DMS153 (cell line): ENCODE measurements at regions not wholly inside any gene's neighbourhood (a gene's known extent, or its start where the extent isn't known, plus 50 kb on each side); places are given as distances from the start of the nearest gene placed in this dataset.

ENCODE experiments used
- DNase-seq: peaks from one replicate; lab custom pipeline; 2025; lab: John Stamatoyannopoulos, UW

DNA sequence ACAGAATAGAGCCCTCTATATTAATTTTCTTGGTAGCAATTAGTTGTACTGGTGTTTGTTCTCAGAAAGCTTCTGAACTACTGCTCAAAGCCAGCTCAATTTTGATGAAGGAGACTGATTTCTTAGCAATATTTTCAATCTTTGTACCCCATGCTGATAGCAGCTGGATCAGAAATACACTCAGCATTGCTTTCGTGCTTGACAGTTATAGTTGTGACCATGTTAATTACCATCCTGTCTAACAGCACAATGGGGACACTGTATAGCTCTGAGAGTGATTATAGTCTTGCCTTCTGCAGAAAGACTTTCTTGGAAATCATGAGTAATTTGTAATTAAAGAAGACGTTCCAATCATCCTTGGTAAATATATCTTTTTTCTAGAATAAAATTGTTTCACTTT is 79.7 kb upstream of the GNPDA2 start:
- no peak for DNase-seq

DNA sequence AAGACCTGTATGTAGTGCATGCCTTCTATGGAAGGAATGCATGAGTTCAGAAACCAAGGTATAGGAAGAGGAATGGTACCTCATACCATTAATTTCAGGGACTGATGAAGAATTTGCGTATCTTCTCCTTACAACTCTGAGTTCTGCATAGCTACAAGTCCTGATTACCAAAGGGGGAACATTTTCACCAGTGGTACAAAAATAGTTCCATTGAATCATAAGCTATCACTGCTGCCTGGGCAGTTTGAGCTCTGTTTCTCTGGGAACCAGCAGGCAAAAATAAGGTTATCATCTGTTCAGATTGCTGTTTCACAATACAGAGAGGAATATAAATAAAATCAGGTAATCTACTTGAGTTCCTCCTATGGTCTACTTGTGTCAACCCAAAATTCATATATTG is 77.9 kb upstream of the GNPDA2 start:
- DNase-seq, result no peak

DNA sequence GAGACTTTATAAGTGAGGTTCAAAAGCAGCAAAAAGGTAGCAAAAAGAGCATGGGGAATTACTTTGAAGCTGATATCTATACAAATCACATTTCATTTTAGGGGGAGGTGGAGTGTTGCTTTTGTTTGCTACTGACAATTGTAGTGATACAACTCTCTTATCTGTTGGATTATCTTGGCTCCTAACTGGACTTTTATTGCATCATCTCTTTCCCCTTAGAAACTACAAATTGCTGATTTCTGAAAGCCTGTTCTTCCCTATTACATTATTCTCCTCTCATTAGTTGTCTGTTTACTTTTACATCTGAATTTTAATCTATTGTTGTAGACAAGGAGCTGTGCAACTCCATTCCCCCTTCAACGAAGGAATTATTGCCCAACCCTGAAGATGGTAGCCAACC is 75.0 kb upstream of the GNPDA2 start:
- DNase-seq, result no peak

DNA sequence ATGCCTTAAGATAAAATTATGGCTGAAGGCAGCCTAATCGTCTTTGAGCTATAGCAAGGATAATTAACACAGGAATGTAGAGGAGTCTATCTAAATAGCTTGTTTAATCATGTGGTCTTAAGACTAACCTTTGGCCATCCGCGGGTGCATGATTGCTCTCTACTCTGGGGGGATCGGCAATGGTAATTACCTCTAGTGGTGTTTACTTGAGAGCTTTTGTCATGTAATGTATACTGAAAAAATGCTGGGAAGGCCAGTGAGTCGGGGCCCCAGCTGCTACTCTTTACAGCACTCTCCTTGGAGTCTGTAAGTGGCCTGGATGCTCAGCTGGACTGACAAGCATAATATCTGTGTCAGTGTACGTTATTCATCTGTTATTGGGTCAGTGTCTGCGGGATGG is 65.5 kb upstream of the GNPDA2 start:
- no peak for DNase-seq

DNA sequence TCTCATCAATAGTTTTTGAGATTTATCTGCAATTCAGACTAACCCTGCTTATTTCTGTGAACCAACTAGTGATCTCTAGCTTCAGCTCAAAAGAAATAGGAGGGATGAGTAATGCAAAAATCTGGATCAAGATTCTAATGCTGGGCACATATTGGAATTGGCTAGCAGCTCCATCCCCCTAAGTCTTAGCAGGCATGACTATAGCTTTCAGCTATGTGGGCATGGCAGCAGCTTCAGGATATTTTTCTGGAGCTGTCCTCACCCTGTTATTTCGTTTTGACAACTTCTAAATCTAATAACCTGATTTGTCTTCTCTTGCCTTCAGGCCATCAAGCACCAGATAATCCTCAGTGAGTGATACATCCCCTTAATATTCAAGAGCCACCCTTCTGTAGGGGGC is 50.8 kb upstream of the GNPDA2 start:
- DNase-seq, result no peak
